SK-N-SH treated with all-trans-retinoic acid at 6 μM for 48 hours (cell line): ENCODE measurements at regions not wholly inside any gene's neighbourhood (a gene's known extent, or its start where the extent isn't known, plus 50 kb on each side); places are given as distances from the start of the nearest gene placed in this dataset.

Experiments
- PPARA ChIP-seq: fragments of 250-450 bp; sonication (Bioruptor Pico); IDR thresholded peaks from 2 replicates; pipeline ENCODE4 v1.5.0; 2020; ENCODE audit warnings: mild to moderate bottlenecking, borderline replicate concordance
- RARB ChIP-seq: fragments of 250-450 bp; sonication (Bioruptor Pico); IDR thresholded peaks from 2 replicates; pipeline ENCODE4 v1.8.0; 2021; ENCODE audit warnings: mild to moderate bottlenecking, moderate library complexity
- ZFP3 ChIP-seq: fragments of 250-450 bp; sonication (Bioruptor Pico); IDR thresholded peaks from 2 replicates; pipeline ENCODE4 v1.5.0; 2020; ENCODE audit warnings: mild to moderate bottlenecking, moderate library complexity
- ZFP30 ChIP-seq: fragments of 450-650 bp; formaldehyde crosslinking; IDR thresholded peaks from 2 replicates; pipeline ENCODE4 v1.5.0; 2022; ENCODE audit warnings: mild to moderate bottlenecking, moderate library complexity
- TF ChIP-seq, protein P1 (sequence below): fragments of 250-450 bp; sonication (Bioruptor Pico); IDR thresholded peaks from 2 replicates; pipeline ENCODE4 v1.8.0; 2020; ENCODE audit warnings: mild to moderate bottlenecking, moderate library complexity, borderline replicate concordance

DNA sequence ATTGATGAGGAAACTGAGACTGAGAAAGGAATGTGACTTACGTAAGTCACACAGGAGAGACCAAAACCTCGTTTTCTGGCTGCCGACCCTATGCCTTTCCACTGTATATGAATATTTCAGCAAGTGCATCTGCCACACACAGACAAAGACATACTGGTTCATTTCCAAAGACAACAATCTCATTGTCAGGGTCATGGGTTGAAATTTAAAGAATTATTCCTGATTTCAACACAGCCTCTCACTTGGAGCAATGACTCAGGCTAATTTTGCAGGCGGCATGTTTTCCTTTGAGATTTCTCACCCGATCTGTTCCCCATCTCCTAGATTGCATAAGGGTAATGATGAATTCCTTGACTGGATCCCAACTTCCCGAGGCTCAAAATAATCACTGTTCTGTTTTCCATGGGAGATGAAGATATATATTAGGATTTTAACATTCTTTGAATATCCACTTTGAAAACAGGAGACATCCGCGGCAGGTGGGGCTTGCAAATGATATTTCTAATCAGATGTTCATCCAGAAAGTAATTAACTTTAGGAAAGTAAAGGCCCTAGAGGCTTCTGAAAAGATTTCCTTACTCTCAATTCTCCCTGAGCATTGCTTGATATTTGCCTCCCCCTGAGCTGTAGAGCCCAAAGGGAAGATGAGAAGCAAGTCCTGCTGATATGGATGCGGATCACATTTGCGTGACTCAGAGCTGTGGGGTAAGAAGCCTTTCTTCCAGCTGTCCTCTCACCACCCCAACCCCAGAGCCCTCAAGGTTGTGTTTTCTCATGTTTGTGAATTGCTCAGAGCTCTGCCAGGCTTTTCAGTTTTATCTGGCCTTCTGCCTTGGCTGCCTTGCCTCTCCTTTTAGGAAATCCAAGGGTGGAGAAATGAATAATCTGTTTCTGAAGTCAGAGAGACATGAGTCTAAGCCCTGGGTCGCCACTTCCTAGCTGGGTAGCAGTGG, 361.1 kb upstream of the BOD1L1 start:
- TF ChIP-seq ZFP30 (CRISPR knock-in tag), result no peak
- no peak for TF ChIP-seq ZFP3 (CRISPR knock-in tag)
- TF ChIP-seq RARB, result no peak
- TF ChIP-seq PPARA (CRISPR knock-in tag), result no peak
- TF ChIP-seq, protein P1, sequence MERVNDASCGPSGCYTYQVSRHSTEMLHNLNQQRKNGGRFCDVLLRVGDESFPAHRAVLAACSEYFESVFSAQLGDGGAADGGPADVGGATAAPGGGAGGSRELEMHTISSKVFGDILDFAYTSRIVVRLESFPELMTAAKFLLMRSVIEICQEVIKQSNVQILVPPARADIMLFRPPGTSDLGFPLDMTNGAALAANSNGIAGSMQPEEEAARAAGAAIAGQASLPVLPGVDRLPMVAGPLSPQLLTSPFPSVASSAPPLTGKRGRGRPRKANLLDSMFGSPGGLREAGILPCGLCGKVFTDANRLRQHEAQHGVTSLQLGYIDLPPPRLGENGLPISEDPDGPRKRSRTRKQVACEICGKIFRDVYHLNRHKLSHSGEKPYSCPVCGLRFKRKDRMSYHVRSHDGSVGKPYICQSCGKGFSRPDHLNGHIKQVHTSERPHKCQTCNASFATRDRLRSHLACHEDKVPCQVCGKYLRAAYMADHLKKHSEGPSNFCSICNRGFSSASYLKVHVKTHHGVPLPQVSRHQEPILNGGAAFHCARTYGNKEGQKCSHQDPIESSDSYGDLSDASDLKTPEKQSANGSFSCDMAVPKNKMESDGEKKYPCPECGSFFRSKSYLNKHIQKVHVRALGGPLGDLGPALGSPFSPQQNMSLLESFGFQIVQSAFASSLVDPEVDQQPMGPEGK (CRISPR knock-in tag), result no peak
